K562 (cell line): ENCODE measurements at regions not wholly inside any gene's neighbourhood (a gene's known extent, or its start where the extent isn't known, plus 50 kb on each side); places are given as distances from the start of the nearest gene placed in this dataset.

Experiments used
- ATAC-seq: fragments of 200-7000 bp; cut with Tn5 transposase; 3 replicates; pipeline ENCODE4 v1.9.1; 2020; ENCODE audit warnings: moderate library complexity
- BruUV-seq: library from RNA; stranded (reverse); fragments of 400-500 nt; replicated peaks from 2 replicates; lab custom pipeline; 2021; lab: Mats Ljungman, UMichigan
- CTCF ChIA-PET: fragments of 300-600 bp; formaldehyde crosslinking; extraction: SDS; loops from one replicate; lab custom pipeline; 2021; ENCODE audit warnings: low intra/inter-chr PET ratio; lab: Yijun Ruan, JAX
- POLR2A ChIA-PET: fragments of 300-600, 350-650 bp; sonication (Branson Sonifier 250); formaldehyde crosslinking; extraction: SDS; loops from one replicate; lab custom pipeline; 2021; ENCODE audit warnings: antibody characterized with exemption, inconsistent platforms; lab: Yijun Ruan, JAX
- DNase-seq, 4 experiments: peaks; one replicate each; pipeline versions ENCODE4 v3.0.0 to v3.0.0-alpha.2; 2011 to 2018; ENCODE audit warnings: low spot score in 3 of 4, mixed read lengths in 3 of 4; ENCODE audit errors: extremely low read depth in 1 of 4
- FAIRE-seq: peaks from 2 replicates; lab custom pipeline; 2011; peaks lifted over from hg19 to GRCh38; lab: Jason Lieb, UNC
- H2AFZ ChIP-seq: 2 replicates; pipeline ENCODE4 v1.6.0; 2011; ENCODE audit warnings: low read depth, low read length, control low read depth, inconsistent platforms
- H3K27ac ChIP-seq: fragments of 200-600 bp; 3 replicates; pipeline ENCODE4 v1.8.0; 2011; ENCODE audit warnings: low read depth, mild to moderate bottlenecking, control low read depth, inconsistent platforms, low read length, moderate library complexity, mixed read lengths; ENCODE audit errors: extremely low read depth
- H3K27me3 ChIP-seq, 2 experiments: fragments of 300-600 bp in 1 of 2; 2 replicates in 1 of 2; 3 replicates in 1 of 2; pipeline versions ENCODE4 v1.6.0 to v1.8.0; 2011; ENCODE audit warnings: inconsistent platforms in 2 of 2, low read length in 2 of 2, mild to moderate bottlenecking in 1 of 2, mixed read lengths in 1 of 2, moderate library complexity in 1 of 2; ENCODE audit not compliant: control insufficient read depth in 2 of 2, insufficient read depth in 2 of 2
- H3K36me3 ChIP-seq: fragments of 300-600 bp; 3 replicates; pipeline ENCODE4 v1.8.0; 2011; ENCODE audit warnings: mild to moderate bottlenecking, low read length, inconsistent platforms; ENCODE audit not compliant: control insufficient read depth, insufficient read depth
- H3K4me1 ChIP-seq, 2 experiments: fragments of 200-600 bp in 1 of 2; replicated peaks in 1 of 2; 2 replicates in 1 of 2; 3 replicates in 1 of 2; pipeline versions ENCODE4 v1.5.1 to v1.8.0; 2011; ENCODE audit warnings: inconsistent platforms in 2 of 2, low read length in 2 of 2, mild to moderate bottlenecking in 1 of 2, mixed read lengths in 1 of 2, moderate library complexity in 1 of 2; ENCODE audit not compliant: control insufficient read depth in 2 of 2, insufficient read depth in 2 of 2
- H3K4me2 ChIP-seq: 2 replicates; pipeline ENCODE4 v1.6.1; 2011; ENCODE audit warnings: low read length, control low read depth, inconsistent platforms, mixed read lengths; ENCODE audit not compliant: insufficient read depth
- H3K4me3 ChIP-seq: fragments of 200-600 bp; sonication (generic), shearing (Covaris generic); 2 replicates; pipeline ENCODE4 v1.5.1; 2016; ENCODE audit warnings: control low read depth, inconsistent platforms
- H3K79me2 ChIP-seq: fragments of 200-600 bp; 3 replicates; pipeline ENCODE4 v1.8.0; 2011; ENCODE audit warnings: low read length, inconsistent platforms; ENCODE audit not compliant: control insufficient read depth, insufficient read depth
- H3K9ac ChIP-seq, 2 experiments: 2 replicates each; pipeline versions ENCODE4 v1.6.0 to v1.6.1; 2011; ENCODE audit warnings: low read depth in 2 of 2, low read length in 2 of 2, control low read depth in 1 of 2, inconsistent platforms in 1 of 2, mild to moderate bottlenecking in 1 of 2, mixed read lengths in 1 of 2; ENCODE audit not compliant: insufficient read depth in 1 of 2
- H3K9me1 ChIP-seq: one replicate; pipeline ENCODE4 v1.6.0; 2011; ENCODE audit warnings: inconsistent platforms, mild to moderate bottlenecking, low read length, moderate library complexity; ENCODE audit not compliant: control insufficient read depth, insufficient read depth
- H3K9me3 ChIP-seq: replicated peaks from 2 replicates; pipeline ENCODE4 v1.5.1; 2011; ENCODE audit warnings: low read depth, low read length, inconsistent platforms; ENCODE audit not compliant: control insufficient read depth, insufficient read depth
- H4K20me1 ChIP-seq: replicated peaks from 2 replicates; pipeline ENCODE4 v1.6.1; 2011; ENCODE audit warnings: low read length, inconsistent platforms, mixed read lengths; ENCODE audit not compliant: control insufficient read depth, insufficient read depth
- BHLHE40 ChIP-seq: IDR thresholded peaks from 2 replicates; pipeline ENCODE4 v1.6.1; 2011; ENCODE audit warnings: low read length, improper control_type of control experiment
- SPI1 ChIP-seq: IDR thresholded peaks from 2 replicates; pipeline ENCODE4 v1.6.1; 2011; ENCODE audit warnings: low read depth, low read length, control low read depth, borderline replicate concordance
- WGBS: fragments of 100-300 bp; shearing (Covaris generic); methylation state at CpG from one replicate; pipeline ENCODE4 v1.1.6; 2016; ENCODE audit warnings: low coverage, mixed read lengths; ENCODE audit not compliant: insufficient coverage; ENCODE audit errors: missing lambda C conversion rate; 5-methylcytosine and 5-hydroxymethylcytosine counted together
- in situ Hi-C: fragments of 300-500 bp; cut with MboI; formaldehyde crosslinking; loops from 4 replicates; pipeline ENCODE4 v1.15.0; 2018; ENCODE audit warnings: inconsistent platforms, mixed read lengths
- intact Hi-C: fragments of 100-400 bp; cut with micrococcal nuclease; formaldehyde crosslinking; loops from 2 replicates; pipeline ENCODE4 v1.14.2; 2022
- TF ChIP-seq, protein P1 (sequence below): fragments of 250-450 bp; sonication (Bioruptor Pico); IDR thresholded peaks from 2 replicates; pipeline ENCODE4 v1.9.0; 2021; ENCODE audit warnings: mild to moderate bottlenecking, inconsistent platforms

DNA sequence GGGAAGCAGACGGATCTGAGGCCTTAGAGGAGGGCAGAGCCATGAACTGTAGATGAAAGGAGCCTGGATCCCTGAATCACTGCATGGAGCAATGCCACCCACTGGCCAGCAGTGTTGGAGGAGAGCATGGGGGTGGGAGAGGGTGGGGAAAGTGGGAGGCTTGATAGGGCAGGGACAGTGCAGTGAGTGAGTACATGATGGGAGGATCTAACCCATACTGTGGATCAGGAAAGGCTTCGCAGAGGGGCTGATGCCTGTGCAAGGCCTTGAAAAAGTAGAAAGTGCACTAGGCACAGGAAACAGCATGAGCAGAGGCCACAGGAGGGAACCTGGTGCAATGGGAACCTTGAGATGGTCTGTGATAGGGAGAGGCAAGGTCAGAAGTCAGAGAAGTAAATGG, 391.9 kb downstream of the PTPRU start:
- no TSS peak for BruUV-seq
- H3K79me2 ChIP-seq: no peaks in the 10 kb centered on the region
- H3K4me2 ChIP-seq: no peak overlapping the region
- WGBS: 0% methylated on average over 2 of the region's 2 CpGs
- ATAC-seq (no peak), DNase-seq (no peak), FAIRE-seq (no peak)
- 0 out of 2 replicates have a peak, but pooled peaks cover 7% of the 10 kb centered on the region for H4K20me1 ChIP-seq
- no peak overlapping the region for H3K27ac ChIP-seq
- TF ChIP-seq, protein P1, sequence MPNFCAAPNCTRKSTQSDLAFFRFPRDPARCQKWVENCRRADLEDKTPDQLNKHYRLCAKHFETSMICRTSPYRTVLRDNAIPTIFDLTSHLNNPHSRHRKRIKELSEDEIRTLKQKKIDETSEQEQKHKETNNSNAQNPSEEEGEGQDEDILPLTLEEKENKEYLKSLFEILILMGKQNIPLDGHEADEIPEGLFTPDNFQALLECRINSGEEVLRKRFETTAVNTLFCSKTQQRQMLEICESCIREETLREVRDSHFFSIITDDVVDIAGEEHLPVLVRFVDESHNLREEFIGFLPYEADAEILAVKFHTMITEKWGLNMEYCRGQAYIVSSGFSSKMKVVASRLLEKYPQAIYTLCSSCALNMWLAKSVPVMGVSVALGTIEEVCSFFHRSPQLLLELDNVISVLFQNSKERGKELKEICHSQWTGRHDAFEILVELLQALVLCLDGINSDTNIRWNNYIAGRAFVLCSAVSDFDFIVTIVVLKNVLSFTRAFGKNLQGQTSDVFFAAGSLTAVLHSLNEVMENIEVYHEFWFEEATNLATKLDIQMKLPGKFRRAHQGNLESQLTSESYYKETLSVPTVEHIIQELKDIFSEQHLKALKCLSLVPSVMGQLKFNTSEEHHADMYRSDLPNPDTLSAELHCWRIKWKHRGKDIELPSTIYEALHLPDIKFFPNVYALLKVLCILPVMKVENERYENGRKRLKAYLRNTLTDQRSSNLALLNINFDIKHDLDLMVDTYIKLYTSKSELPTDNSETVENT (CRISPR knock-in tag): no peak
- no peaks in the 10 kb centered on the region for H3K36me3 ChIP-seq
- H3K9me3 ChIP-seq: no peaks in the 10 kb centered on the region
- intact Hi-C loops (no loop called here), in situ Hi-C loops (no loop called here)
- H2AFZ ChIP-seq: no peak overlapping the region
- ChIA-PET CTCF (no interaction called here), POLR2A (no interaction called here)
- H3K27me3 ChIP-seq: peaks cover 2 to 44% of the 10 kb centered on the region in 2 experiments; a peak in 4 of 5 replicates
- no peak overlapping the region for H3K9ac ChIP-seq
- no peak overlapping the region for H3K4me3 ChIP-seq
- H3K4me1 ChIP-seq: no peaks in the 10 kb centered on the region
- no peaks in the 10 kb centered on the region for H3K9me1 ChIP-seq

DNA sequence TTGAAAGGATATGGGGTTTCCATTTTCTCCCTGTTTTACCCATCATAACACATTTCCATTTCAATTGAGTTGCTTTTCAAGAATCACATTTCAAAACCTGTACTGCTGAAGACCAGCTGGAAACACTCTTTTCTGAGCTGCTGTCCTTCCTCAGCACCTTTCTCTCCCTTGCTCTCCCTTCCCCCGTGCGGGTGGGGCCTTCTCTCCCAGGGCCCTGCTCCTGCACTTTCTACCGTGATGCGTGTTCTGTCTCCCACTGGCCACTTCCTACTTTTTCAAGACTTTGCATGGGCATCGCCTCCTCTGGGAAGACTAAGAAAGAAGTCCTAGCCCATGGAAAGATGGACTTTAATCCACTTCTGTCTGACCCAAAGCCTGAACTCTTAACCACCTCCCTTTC, 390.4 kb downstream of the PTPRU start:
- Histone ChIP-seq H3K79me2 (no peaks in the 10 kb centered on the region), H3K4me1 (no peaks in the 10 kb centered on the region), H3K9me1 (no peaks in the 10 kb centered on the region), H3K27ac (no peak overlapping the region), H2AFZ (no peak overlapping the region), H4K20me1 (0 out of 2 replicates have a peak, but pooled peaks cover 2% of the 10 kb centered on the region), H3K9ac (no peak overlapping the region), H3K4me2 (no peak overlapping the region), H3K9me3 (no peaks in the 10 kb centered on the region), H3K4me3 (no peak overlapping the region), H3K27me3 (peaks cover 0 to 49% of the 10 kb centered on the region in 2 experiments; a peak in 3 of 5 replicates), H3K36me3 (no peaks in the 10 kb centered on the region)
- no peak for DNase-seq
- intact Hi-C loops (no loop called here), in situ Hi-C loops (no loop called here)
- BruUV-seq: no TSS peak
- TF ChIP-seq BHLHE40: no peak
- TF ChIP-seq SPI1: peak; percentile 21; the same call in 1 of the 2 replicates
- no peak for ATAC-seq
- 0% methylated on average over 5 of the region's 5 CpGs for WGBS
- FAIRE-seq: no peak
- ChIA-PET POLR2A (interaction anchor here (0.7 kb wide), 1 partner anchor 766 kb away, joined by 3 read pairs; no protein-coding TSS in a partner anchor), CTCF (no interaction called here)
